ENCODE measurements at regions not wholly inside any gene's neighbourhood (a gene's known extent, or its start where the extent isn't known, plus 50 kb on each side); places are given as distances from the start of the nearest gene placed in this dataset.

GRCh38 chr6:155894262-155894661 is 438.6 kb upstream of the NOX3 start:
- no peak for TF ChIP-seq POLR2A (IDR thresholded peaks at IDR 0.05; ENCODE audit: low read length)
- TF ChIP-seq GATA1 (IDR thresholded peaks at IDR 0.05; ENCODE audit: low read depth, low read length): no peak
